GM19372 (cell line): ENCODE measurements at regions not wholly inside any gene's neighbourhood (a gene's known extent, or its start where the extent isn't known, plus 50 kb on each side); places are given as distances from the start of the nearest gene placed in this dataset.
"Not testable (repeated sequence)": the region's sequence is repeated elsewhere in the genome, so short reads cannot be mapped to it uniquely, and the experiment has no call there.

Experiments
- ATAC-seq: cut with Tn5 transposase; IDR thresholded peaks from one replicate; pipeline ENCODE4 v1.9.1; 2021; ENCODE audit warnings: mild to moderate bottlenecking, low read depth, moderate library complexity; ENCODE audit not compliant: unreplicated experiment

- ATAC-seq, result no peak
Observed at GRCh38 chr12:89073659-89074058, 278.6 kb downstream of the DUSP6 start.

- ATAC-seq, result no peak
Observed at GRCh38 chr12:89073027-89073398, 279.3 kb downstream of the DUSP6 start.

- ATAC-seq, result no peak
Observed at GRCh38 chr12:89072294-89073026, 279.8 kb downstream of the DUSP6 start.

GRCh38 chr12:89070603-89071002, 281.7 kb downstream of the DUSP6 start:
- ATAC-seq, result no peak

- ATAC-seq, result no peak
Observed at GRCh38 chr12:89069431-89069830, 282.9 kb downstream of the DUSP6 start.

- no peak for ATAC-seq
Observed at GRCh38 chr12:89067421-89068187, 284.7 kb downstream of the DUSP6 start.

GRCh38 chr12:89064780-89065179, 287.5 kb downstream of the DUSP6 start:
- ATAC-seq, result no peak

GRCh38 chr12:89064151-89064550, 288.1 kb downstream of the DUSP6 start:
- ATAC-seq, result no peak

GRCh38 chr12:89062996-89063395, 289.3 kb downstream of the DUSP6 start:
- no peak for ATAC-seq

- ATAC-seq, result no peak
Observed at GRCh38 chr12:89059721-89060541, 292.4 kb downstream of the DUSP6 start.

- no peak for ATAC-seq
Observed at GRCh38 chr12:89059056-89059455, 293.2 kb downstream of the DUSP6 start.

- ATAC-seq, result no peak
Observed at GRCh38 chr12:89058402-89058801, 293.9 kb downstream of the DUSP6 start.

- ATAC-seq, result not testable (repeated sequence)
Observed at GRCh38 chr12:89053817-89054216, 298.5 kb downstream of the DUSP6 start.

- peak; percentile 88 for ATAC-seq
Observed at GRCh38 chr12:89051065-89051677, 301.1 kb downstream of the DUSP6 start.

GRCh38 chr12:89047856-89048418, 304.4 kb downstream of the DUSP6 start:
- no peak for ATAC-seq

- no peak for ATAC-seq
Observed at GRCh38 chr12:89041078-89041477, 311.2 kb downstream of the DUSP6 start.

GRCh38 chr12:89040146-89040964, 311.9 kb downstream of the DUSP6 start:
- ATAC-seq, result peak; percentile 95

GRCh38 chr12:89038831-89039512, 313.3 kb downstream of the DUSP6 start:
- ATAC-seq, result no peak

GRCh38 chr12:89033062-89033461, 319.2 kb downstream of the DUSP6 start:
- no peak for ATAC-seq
